Heart right ventricle (tissue), 16 donors: ENCODE measurements at regions not wholly inside any gene's neighbourhood (a gene's known extent, or its start where the extent isn't known, plus 50 kb on each side); places are given as distances from the start of the nearest gene placed in this dataset.

Experiments
- ATAC-seq, 8 donors: fragments of 200-7000 bp; cut with Tn5 transposase; one replicate each; pipeline ENCODE4 v1.9.1; 2020; ENCODE audit warnings: mild to moderate bottlenecking in 8 of 8, moderate library complexity in 8 of 8, moderate number of reproducible peaks in 1 of 8
- DNase-seq, 2 donors: peaks; one replicate each; pipeline ENCODE4 v3.0.0-alpha.2; 2020
- H3K27ac ChIP-seq, 10 donors: fragments of 200-600 bp; sonication (generic) in 2 of 10; one replicate each; pipeline versions ENCODE4 v1.5.0 to v1.8.0; 2020 to 2022; ENCODE audit warnings: mild to moderate bottlenecking in 3 of 10
- H3K27me3 ChIP-seq, 7 donors: fragments of 200-600 bp; one replicate each; pipeline ENCODE4 v1.8.0; 2021 to 2022; ENCODE audit warnings: mild to moderate bottlenecking in 2 of 7
- H3K36me3 ChIP-seq, 9 donors: fragments of 200-600 bp; sonication (generic) in 1 of 9; one replicate each; pipeline versions ENCODE4 v1.5.0 to v1.8.0; 2020 to 2022; ENCODE audit warnings: mild to moderate bottlenecking in 2 of 9
- H3K4me1 ChIP-seq, 9 donors: fragments of 200-600 bp; sonication (generic) in 1 of 9; one replicate each; pipeline versions ENCODE4 v1.5.0 to v1.8.0; 2020 to 2022; ENCODE audit warnings: mild to moderate bottlenecking in 4 of 9
- H3K4me3 ChIP-seq, 10 donors: fragments of 200-600 bp; sonication (generic) in 2 of 10; one replicate each; pipeline versions ENCODE4 v1.5.0 to v1.8.0; 2020 to 2022; ENCODE audit warnings: mild to moderate bottlenecking in 7 of 10, moderate library complexity in 2 of 10
- H3K9me3 ChIP-seq, 11 donors: fragments of 200-600 bp in 10 of 11; sonication (generic) in 2 of 11; one replicate each; pipeline versions ENCODE4 v1.5.0 to v1.8.0; 2013 to 2022; ENCODE audit warnings: mild to moderate bottlenecking in 2 of 11, control low read depth in 1 of 11, moderate library complexity in 1 of 11
- WGBS, 2 donors: extraction: QIAGEN DNeasy Blood & Tissue Kit; methylation state at CpG; one replicate each; pipeline ENCODE4 v1.1.7; 2013; ENCODE audit warnings: inconsistent platforms in 1 of 2; 5-methylcytosine and 5-hydroxymethylcytosine counted together
- intact Hi-C, 10 donors: fragments of 100-400 bp; cut with DNase I; formaldehyde crosslinking; loops; one replicate each; pipeline versions ENCODE4 v1.11.1 to v1.14.2; 2022
- TF ChIP-seq, protein P1 (sequence below), 9 donors: fragments of 200-600 bp; sonication (generic) in 2 of 9; IDR thresholded peaks; one replicate each; pipeline versions ENCODE4 v1.5.0 to v1.8.0; 2021 to 2022; ENCODE audit warnings: antibody characterized with exemption in 9 of 9, mild to moderate bottlenecking in 5 of 9, moderate library complexity in 1 of 9
- donor health status: Arrhythmogenic right ventricular cardiomyopathy.
- donor health status: ischemic (EF 13 %, LVEDD 7.1; RV severe dilation, severe dysfunction).
- donor health status: healthy with polysubstance abuse.
- donor health status: DM: no; HTN: yes; CAD: no.
- donor health status: DM: no; HTN: no; CAD: no.
- donor health status: ischemic (EF 25% LVEDD 6.9; RV normal size, moderate dysfunction).
- donor health status: ischemic (EF 25% LVEDD 5.7; RV mildly dilated, moderate dysfunction).
- donor health status: healthy.
- donor health status: DM: yes; HTN: yes; CAD: no.
- donor health status: Ischemic cardiomyopathy.
- donor health status: ischemic (EF 35%, LVEDD 5.7; RV mildly dilated, moderate dysfunction).
- donor health status: nonischemic (EF 11% LVEDD 7.7; RV severe dilation, severe dysfunction).
- donor health status: DM: yes; HTN: yes; CAD: no.
- donor health status: PGD.
- donor health status: ischemic (EF 29% LVEDD 5.4; RV normal size, mild dysfunction).
- donor health status: nonischemic (EF 23%, LVEDD 6.1; RV moderate dilation, normal function).

- no peak overlapping the region for H3K4me3 ChIP-seq
- intact Hi-C loops, result no loop called here
- TF ChIP-seq, protein P1, sequence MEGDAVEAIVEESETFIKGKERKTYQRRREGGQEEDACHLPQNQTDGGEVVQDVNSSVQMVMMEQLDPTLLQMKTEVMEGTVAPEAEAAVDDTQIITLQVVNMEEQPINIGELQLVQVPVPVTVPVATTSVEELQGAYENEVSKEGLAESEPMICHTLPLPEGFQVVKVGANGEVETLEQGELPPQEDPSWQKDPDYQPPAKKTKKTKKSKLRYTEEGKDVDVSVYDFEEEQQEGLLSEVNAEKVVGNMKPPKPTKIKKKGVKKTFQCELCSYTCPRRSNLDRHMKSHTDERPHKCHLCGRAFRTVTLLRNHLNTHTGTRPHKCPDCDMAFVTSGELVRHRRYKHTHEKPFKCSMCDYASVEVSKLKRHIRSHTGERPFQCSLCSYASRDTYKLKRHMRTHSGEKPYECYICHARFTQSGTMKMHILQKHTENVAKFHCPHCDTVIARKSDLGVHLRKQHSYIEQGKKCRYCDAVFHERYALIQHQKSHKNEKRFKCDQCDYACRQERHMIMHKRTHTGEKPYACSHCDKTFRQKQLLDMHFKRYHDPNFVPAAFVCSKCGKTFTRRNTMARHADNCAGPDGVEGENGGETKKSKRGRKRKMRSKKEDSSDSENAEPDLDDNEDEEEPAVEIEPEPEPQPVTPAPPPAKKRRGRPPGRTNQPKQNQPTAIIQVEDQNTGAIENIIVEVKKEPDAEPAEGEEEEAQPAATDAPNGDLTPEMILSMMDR (IDR thresholded peaks at IDR 0.05), result no peak
- H3K4me1 ChIP-seq, result no peaks in the 10 kb centered on the region
- ATAC-seq (no peak), DNase-seq (no peak)
- no peak overlapping the region for H3K27ac ChIP-seq
- no peaks in the 10 kb centered on the region for H3K27me3 ChIP-seq
- no peaks in the 10 kb centered on the region for H3K36me3 ChIP-seq
- peaks cover 0 to 9% (median 0%) of the 10 kb centered on the region in 11 donors for H3K9me3 ChIP-seq
- WGBS, 2 donors, result 45 to 58% methylated on average over 2 of the region's 2 CpGs
Observed at GRCh38 chr11:22984045-22984444, 123.8 kb upstream of the CCDC179 start.

GRCh38 chr11:22989371-22989770 lies 129.1 kb upstream of the CCDC179 start:
- Histone ChIP-seq H3K4me3 (no peak overlapping the region), H3K36me3 (peaks cover 0 to 4% (median 0%) of the 10 kb centered on the region in 9 donors), H3K27me3 (no peaks in the 10 kb centered on the region), H3K27ac (no peak overlapping the region), H3K9me3 (peaks cover 0 to 40% (median 16%) of the 10 kb centered on the region in 11 donors), H3K4me1 (no peaks in the 10 kb centered on the region)
- 39 to 59% methylated on average over 1 of the region's 1 CpG for WGBS, 2 donors
- intact Hi-C loops, result no loop called here
- ATAC-seq (no peak), DNase-seq (no peak)
- TF ChIP-seq, protein P1 (IDR thresholded peaks at IDR 0.05), result no peak

GRCh38 chr11:22991196-22991595 lies 130.9 kb upstream of the CCDC179 start:
- H3K4me1 ChIP-seq, result no peaks in the 10 kb centered on the region
- no peak for DNase-seq
- H3K36me3 ChIP-seq, result peaks cover 0 to 4% (median 0%) of the 10 kb centered on the region in 9 donors
- no peak for ATAC-seq
- H3K4me3 ChIP-seq, result no peak overlapping the region
- H3K9me3 ChIP-seq, result peaks cover 0 to 41% (median 16%) of the 10 kb centered on the region in 11 donors
- TF ChIP-seq, protein P1 (IDR thresholded peaks at IDR 0.05), result no peak
- H3K27me3 ChIP-seq, result no peaks in the 10 kb centered on the region
- no peak overlapping the region for H3K27ac ChIP-seq
- intact Hi-C loops, result no loop called here

DNA sequence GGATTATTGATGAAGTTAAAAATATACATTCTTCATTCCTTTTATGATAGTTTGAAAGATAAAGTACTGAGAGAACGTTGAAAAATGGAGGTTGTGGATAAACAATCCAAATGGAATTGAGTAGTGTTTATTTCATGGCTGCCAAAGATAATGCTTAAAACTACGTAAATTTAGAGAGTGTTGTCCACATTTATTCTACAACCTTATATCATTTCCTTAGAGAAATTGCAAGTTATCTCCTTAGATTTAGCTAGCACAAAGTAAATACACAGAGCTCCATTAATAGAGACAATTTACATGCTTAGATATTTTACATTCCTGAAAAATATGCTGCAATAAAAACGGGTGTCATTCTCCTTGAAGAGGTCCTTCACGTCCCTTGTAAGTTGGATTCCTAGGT lies 146.5 kb upstream of the CCDC179 start:
- DNase-seq (no peak), ATAC-seq (no peak)
- Histone ChIP-seq H3K36me3 (no peaks in the 10 kb centered on the region), H3K4me3 (no peak overlapping the region), H3K4me1 (no peaks in the 10 kb centered on the region), H3K27ac (no peak overlapping the region), H3K9me3 (peaks cover 0 to 33% (median 13%) of the 10 kb centered on the region in 11 donors), H3K27me3 (no peaks in the 10 kb centered on the region)
- intact Hi-C loops, result no loop called here
- WGBS, 2 donors, result 57 to 62% methylated on average over 4 of the region's 4 CpGs
- TF ChIP-seq, protein P1 (IDR thresholded peaks at IDR 0.05), result no peak
